IPS-NIHi7 (cell line): ENCODE measurements at regions not wholly inside any gene's neighbourhood (a gene's known extent, or its start where the extent isn't known, plus 50 kb on each side); places are given as distances from the start of the nearest gene placed in this dataset.

Source experiments
- DNase-seq: peaks from one replicate; pipeline ENCODE4 v3.0.0; 2012; ENCODE audit warnings: mixed read lengths; ENCODE audit errors: extremely low spot score

- no peak for DNase-seq
These were observed 51.6 kb upstream of the DYNLRB2 start for GRCh38 chr16:80489173-80489572.

- DNase-seq: no peak
These were observed 52.6 kb upstream of the DYNLRB2 start for GRCh38 chr16:80488167-80488566.

GRCh38 chr16:80480664-80481063 lies 60.1 kb upstream of the DYNLRB2 start:
- DNase-seq: no peak

GRCh38 chr16:80477838-80478237 lies 63.0 kb upstream of the DYNLRB2 start:
- no peak for DNase-seq

- no peak for DNase-seq
These were observed 72.8 kb upstream of the DYNLRB2 start for GRCh38 chr16:80468029-80468428.

- peak; percentile 93 for DNase-seq
These were observed 74.5 kb upstream of the DYNLRB2 start for GRCh38 chr16:80466024-80466987.

- DNase-seq: no peak
These were observed 76.9 kb upstream of the DYNLRB2 start for GRCh38 chr16:80463751-80464495.

- DNase-seq: no peak
These were observed 77.5 kb upstream of the DYNLRB2 start for GRCh38 chr16:80463326-80463725.

GRCh38 chr16:80462917-80463316 lies 77.9 kb upstream of the DYNLRB2 start:
- no peak for DNase-seq

- DNase-seq: no peak
These were observed 79.8 kb upstream of the DYNLRB2 start for GRCh38 chr16:80460988-80461387.

GRCh38 chr16:80459966-80460365 lies 80.8 kb upstream of the DYNLRB2 start:
- no peak for DNase-seq

GRCh38 chr16:80459331-80459777 lies 81.4 kb upstream of the DYNLRB2 start:
- peak; percentile 20 for DNase-seq

- no peak for DNase-seq
These were observed 82.9 kb upstream of the DYNLRB2 start for GRCh38 chr16:80457871-80458270.

- DNase-seq: no peak
These were observed 86.0 kb upstream of the DYNLRB2 start for GRCh38 chr16:80454802-80455201.

GRCh38 chr16:80449392-80449791 lies 91.4 kb upstream of the DYNLRB2 start:
- DNase-seq: no peak

- no peak for DNase-seq
These were observed 93.6 kb upstream of the DYNLRB2 start for GRCh38 chr16:80447241-80447640.

- no peak for DNase-seq
These were observed 98.0 kb upstream of the DYNLRB2 start for GRCh38 chr16:80442779-80443178.

- no peak for DNase-seq
These were observed 98.9 kb upstream of the DYNLRB2 start for GRCh38 chr16:80441935-80442334.

- DNase-seq: no peak
These were observed 100.1 kb upstream of the DYNLRB2 start for GRCh38 chr16:80440667-80441066.

- DNase-seq: peak; percentile 62
These were observed 103.1 kb upstream of the DYNLRB2 start for GRCh38 chr16:80437707-80438106.

- DNase-seq: no peak
These were observed 104.3 kb upstream of the DYNLRB2 start for GRCh38 chr16:80436510-80436909.

- no peak for DNase-seq
These were observed 107.2 kb upstream of the DYNLRB2 start for GRCh38 chr16:80433623-80434022.

- DNase-seq: no peak
These were observed 113.0 kb upstream of the DYNLRB2 start for GRCh38 chr16:80427795-80428194.
